22Rv1 (cell line): ENCODE measurements at regions not wholly inside any gene's neighbourhood (a gene's known extent, or its start where the extent isn't known, plus 50 kb on each side); places are given as distances from the start of the nearest gene placed in this dataset.

Source experiments
- H3K27ac ChIP-seq: fragments of 450-650 bp; 2 replicates; pipeline ENCODE4 v1.5.1; 2017
- CTCF ChIP-seq: fragments of 450-650 bp; IDR thresholded peaks from 2 replicates; pipeline ENCODE4 v1.5.1; 2017; ENCODE audit warnings: mild to moderate bottlenecking
- ZFX ChIP-seq: fragments of 450-650 bp; IDR thresholded peaks from 2 replicates; pipeline ENCODE4 v1.6.1; 2017; ENCODE audit warnings: antibody characterized with exemption, borderline replicate concordance

- no peak overlapping the region for H3K27ac ChIP-seq
- TF ChIP-seq CTCF = no peak
- no peak for TF ChIP-seq ZFX
Measured at GRCh38 chr13:68628994-68629393, 1398.9 kb upstream of the PCDH9 start.

- H3K27ac ChIP-seq = no peak overlapping the region
- TF ChIP-seq ZFX (no peak), CTCF (no peak)
Measured at GRCh38 chr13:68627379-68627778, 1397.2 kb upstream of the PCDH9 start.

GRCh38 chr13:68616600-68617222 is 1386.6 kb upstream of the PCDH9 start:
- no peak overlapping the region for H3K27ac ChIP-seq
- TF ChIP-seq ZFX (no peak), CTCF (no peak)

- H3K27ac ChIP-seq = no peak overlapping the region
Measured at GRCh38 chr13:68609661-68610060, 1379.5 kb upstream of the PCDH9 start.

GRCh38 chr13:68608147-68608546 is 1378.0 kb upstream of the PCDH9 start:
- H3K27ac ChIP-seq = no peak overlapping the region
- no peak for TF ChIP-seq ZFX
- TF ChIP-seq CTCF = no peak

More at GRCh38 chr13:68609661-68610060, 1379.5 kb upstream of the PCDH9 start:
- no peak for TF ChIP-seq ZFX
- no peak for TF ChIP-seq CTCF

GRCh38 chr13:68597641-68598040 is 1367.5 kb upstream of the PCDH9 start:
- H3K27ac ChIP-seq = no peak overlapping the region
- TF ChIP-seq CTCF (no peak), ZFX (no peak)

- no peak overlapping the region for H3K27ac ChIP-seq
Measured at GRCh38 chr13:68588623-68589022, 1358.5 kb upstream of the PCDH9 start.

More at GRCh38 chr13:68588623-68589022, 1358.5 kb upstream of the PCDH9 start:
- TF ChIP-seq CTCF (no peak), ZFX (no peak)
